ENCODE measurements at regions not wholly inside any gene's neighbourhood (a gene's known extent, or its start where the extent isn't known, plus 50 kb on each side); places are given as distances from the start of the nearest gene placed in this dataset.

DNA sequence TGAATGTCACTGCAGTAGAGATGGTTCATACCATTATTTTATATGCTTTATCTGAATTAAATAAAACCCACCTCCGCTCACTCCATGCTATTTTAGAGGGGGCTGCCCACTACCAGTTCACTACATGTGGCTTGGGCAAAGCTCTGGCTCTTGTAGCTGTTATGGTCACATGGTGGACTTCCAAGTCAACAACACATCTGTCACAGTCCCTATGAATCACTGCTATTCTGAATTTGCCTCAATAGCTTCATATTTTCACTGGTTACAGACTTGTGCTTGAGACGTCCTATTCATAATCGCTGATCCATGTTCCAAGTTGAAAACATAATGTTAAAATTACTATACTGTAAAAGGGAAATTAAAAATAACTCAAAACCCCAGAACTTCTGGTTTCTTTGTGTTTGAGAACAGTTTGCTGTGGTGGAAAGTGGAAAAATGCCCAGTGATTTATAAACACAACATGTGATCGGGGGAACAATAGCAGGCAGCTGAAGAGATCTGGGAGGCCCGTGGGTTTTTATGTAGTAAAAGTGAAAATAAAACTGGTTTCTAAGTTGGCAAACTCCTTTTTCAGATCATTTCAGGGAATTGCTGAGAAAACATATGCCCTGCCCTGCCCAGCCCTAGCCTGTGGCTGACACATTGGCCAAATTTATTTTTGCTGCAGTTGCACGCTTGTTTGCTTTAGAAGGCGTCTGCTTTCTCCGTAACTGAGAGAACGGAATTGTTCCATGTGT, 128.8 kb upstream of the PRR23C start:
- peak overlapping the region; percentile 43 to 76 for H3K27ac ChIP-seq (ENCODE audit: insufficient read depth in 1 of 2, low read depth in 1 of 2, low read length in 2 of 2, poor library complexity in 1 of 2, severe bottlenecking in 2 of 2)
- H3K4me1 ChIP-seq (ENCODE audit: control extremely low read depth in 1 of 4, control insufficient read depth in 4 of 4, insufficient read depth in 4 of 4, low read length in 3 of 4): peaks cover 0 to 9% (median 0%) of the 10 kb centered on the region in 4 experiments
- POLR2A ChIA-PET: no interaction called here
- DNase-seq: peak in 2 of 3 donors; percentile 41
- no peaks in the 10 kb centered on the region for H3K36me3 ChIP-seq (ENCODE audit: control insufficient read depth in 4 of 4, insufficient read depth in 4 of 4, low read length in 3 of 4)
- peaks cover 0 to 3% (median 0%) of the 10 kb centered on the region in 5 experiments for H3K9me3 ChIP-seq (ENCODE audit: control extremely low read depth in 1 of 5, control insufficient read depth in 4 of 5, insufficient read depth in 2 of 5, low read depth in 1 of 5, low read length in 4 of 5)
- no peaks in the 10 kb centered on the region for H3K27me3 ChIP-seq (replicated peaks in 2 of 5; ENCODE audit: control insufficient read depth in 4 of 5, insufficient read depth in 5 of 5, low read length in 4 of 5)
- peak overlapping the region in 5 of 7 experiments; percentile 46 to 80 (median 53) for H3K4me3 ChIP-seq (ENCODE audit: control insufficient read depth in 1 of 7, extremely low read depth in 1 of 7, insufficient read depth in 4 of 7, low read depth in 2 of 7, low read length in 6 of 7)
- CTCF ChIA-PET: no interaction called here
- 25% methylated on average over 4 of the region's 9 CpGs for WGBS (ENCODE audit: insufficient coverage)

DNA sequence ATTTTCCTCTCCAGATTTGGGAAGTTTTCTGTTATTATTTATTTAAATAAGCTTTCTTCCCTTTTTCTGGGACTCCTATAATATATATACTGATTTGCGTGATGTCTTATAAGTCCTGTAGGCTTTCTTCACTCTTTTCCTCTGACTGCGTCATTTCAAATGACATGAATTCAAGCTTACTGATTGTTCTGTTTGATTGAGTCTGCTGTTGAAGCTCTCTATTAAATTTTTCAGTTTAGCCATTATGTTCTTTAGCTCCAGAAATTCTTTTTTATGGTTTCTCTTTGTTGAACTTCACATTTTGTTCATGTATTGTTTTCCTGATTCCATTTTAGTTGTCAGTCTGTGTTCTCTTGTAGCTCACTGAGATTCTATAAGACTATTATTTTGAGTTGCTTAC, 135.8 kb upstream of the PRR23C start:
- Histone ChIP-seq H3K4me1 (ENCODE audit: control extremely low read depth in 1 of 4, control insufficient read depth in 4 of 4, insufficient read depth in 4 of 4, low read length in 3 of 4) (no peaks in the 10 kb centered on the region), H3K36me3 (ENCODE audit: control insufficient read depth in 4 of 4, insufficient read depth in 4 of 4, low read length in 3 of 4) (no peaks in the 10 kb centered on the region), H3K9me3 (ENCODE audit: control extremely low read depth in 1 of 5, control insufficient read depth in 4 of 5, insufficient read depth in 2 of 5, low read depth in 1 of 5, low read length in 4 of 5) (peaks cover 0 to 8% (median 6%) of the 10 kb centered on the region in 5 experiments), H3K27me3 (replicated peaks in 2 of 5; ENCODE audit: control insufficient read depth in 4 of 5, insufficient read depth in 5 of 5, low read length in 4 of 5) (no peaks in the 10 kb centered on the region), H3K4me3 (ENCODE audit: control insufficient read depth in 1 of 7, extremely low read depth in 1 of 7, insufficient read depth in 4 of 7, low read depth in 2 of 7, low read length in 6 of 7) (no peak overlapping the region), H3K27ac (ENCODE audit: insufficient read depth in 1 of 2, low read depth in 1 of 2, low read length in 2 of 2, poor library complexity in 1 of 2, severe bottlenecking in 2 of 2) (no peak overlapping the region)
- POLR2A ChIA-PET: interaction anchor here (0.6 kb wide), 1 partner anchor 684 kb away, joined by 3 read pairs; no protein-coding TSS in a partner anchor
- CTCF ChIA-PET: interaction anchor here (0.7 kb wide), 1 partner anchor 10 kb away, joined by 3 read pairs; no protein-coding TSS in a partner anchor
- no CpG with 5 or more reads among the region's 2 CpGs for WGBS (ENCODE audit: insufficient coverage)
- DNase-seq: no peak

- no peak overlapping the region for H3K27ac ChIP-seq (ENCODE audit: insufficient read depth in 1 of 2, low read depth in 1 of 2, low read length in 2 of 2, poor library complexity in 1 of 2, severe bottlenecking in 2 of 2)
- ChIA-PET CTCF (interaction anchor here (0.7 kb wide), 1 partner anchor 19 kb away, joined by 3 read pairs; no protein-coding TSS in a partner anchor), POLR2A (no interaction called here)
- no peaks in the 10 kb centered on the region for H3K27me3 ChIP-seq (replicated peaks in 2 of 5; ENCODE audit: control insufficient read depth in 4 of 5, insufficient read depth in 5 of 5, low read length in 4 of 5)
- H3K36me3 ChIP-seq (ENCODE audit: control insufficient read depth in 4 of 4, insufficient read depth in 4 of 4, low read length in 3 of 4): no peaks in the 10 kb centered on the region
- DNase-seq: no peak
- H3K4me3 ChIP-seq (ENCODE audit: control insufficient read depth in 1 of 7, extremely low read depth in 1 of 7, insufficient read depth in 4 of 7, low read depth in 2 of 7, low read length in 6 of 7): no peak overlapping the region
- H3K9me3 ChIP-seq (ENCODE audit: control extremely low read depth in 1 of 5, control insufficient read depth in 4 of 5, insufficient read depth in 2 of 5, low read depth in 1 of 5, low read length in 4 of 5): peaks cover 0 to 8% (median 6%) of the 10 kb centered on the region in 5 experiments
- no CpG with 5 or more reads among the region's 2 CpGs for WGBS (ENCODE audit: insufficient coverage)
- H3K4me1 ChIP-seq (ENCODE audit: control extremely low read depth in 1 of 4, control insufficient read depth in 4 of 4, insufficient read depth in 4 of 4, low read length in 3 of 4): no peaks in the 10 kb centered on the region
Measured at GRCh38 chr3:139182143-139182542, 137.5 kb upstream of the PRR23C start.

DNA sequence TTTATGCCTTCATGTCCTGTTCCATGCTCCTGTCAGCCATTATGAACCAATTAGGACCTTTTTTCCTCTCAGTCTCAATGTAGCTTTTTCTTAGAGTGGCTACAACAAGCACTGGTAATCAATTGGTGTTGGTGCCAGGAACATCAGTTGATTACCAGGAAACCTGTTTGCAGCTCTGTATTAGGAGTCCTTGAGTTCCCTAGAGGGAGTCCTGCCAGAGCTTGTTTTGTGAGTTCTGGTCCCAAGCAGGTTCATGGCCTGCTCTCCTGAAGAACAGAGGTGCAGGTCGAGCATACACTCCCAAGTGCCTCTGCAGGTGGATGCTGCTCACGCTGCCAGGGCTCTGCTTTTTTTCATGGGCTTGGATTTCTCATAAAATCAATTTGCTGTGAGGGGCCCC, 137.9 kb upstream of the PRR23C start:
- H3K36me3 ChIP-seq (ENCODE audit: control insufficient read depth in 4 of 4, insufficient read depth in 4 of 4, low read length in 3 of 4): no peaks in the 10 kb centered on the region
- ChIA-PET POLR2A (no interaction called here), CTCF (interaction anchor here (0.7 kb wide), 1 partner anchor 18 kb away, joined by 3 read pairs; no protein-coding TSS in a partner anchor)
- 88% methylated on average over 1 of the region's 2 CpGs for WGBS (ENCODE audit: insufficient coverage)
- H3K4me1 ChIP-seq (ENCODE audit: control extremely low read depth in 1 of 4, control insufficient read depth in 4 of 4, insufficient read depth in 4 of 4, low read length in 3 of 4): no peaks in the 10 kb centered on the region
- H3K4me3 ChIP-seq (ENCODE audit: control insufficient read depth in 1 of 7, extremely low read depth in 1 of 7, insufficient read depth in 4 of 7, low read depth in 2 of 7, low read length in 6 of 7): no peak overlapping the region
- H3K9me3 ChIP-seq (ENCODE audit: control extremely low read depth in 1 of 5, control insufficient read depth in 4 of 5, insufficient read depth in 2 of 5, low read depth in 1 of 5, low read length in 4 of 5): peaks cover 0 to 8% (median 6%) of the 10 kb centered on the region in 5 experiments
- H3K27ac ChIP-seq (ENCODE audit: insufficient read depth in 1 of 2, low read depth in 1 of 2, low read length in 2 of 2, poor library complexity in 1 of 2, severe bottlenecking in 2 of 2): no peak overlapping the region
- DNase-seq: no peak
- no peaks in the 10 kb centered on the region for H3K27me3 ChIP-seq (replicated peaks in 2 of 5; ENCODE audit: control insufficient read depth in 4 of 5, insufficient read depth in 5 of 5, low read length in 4 of 5)

DNA sequence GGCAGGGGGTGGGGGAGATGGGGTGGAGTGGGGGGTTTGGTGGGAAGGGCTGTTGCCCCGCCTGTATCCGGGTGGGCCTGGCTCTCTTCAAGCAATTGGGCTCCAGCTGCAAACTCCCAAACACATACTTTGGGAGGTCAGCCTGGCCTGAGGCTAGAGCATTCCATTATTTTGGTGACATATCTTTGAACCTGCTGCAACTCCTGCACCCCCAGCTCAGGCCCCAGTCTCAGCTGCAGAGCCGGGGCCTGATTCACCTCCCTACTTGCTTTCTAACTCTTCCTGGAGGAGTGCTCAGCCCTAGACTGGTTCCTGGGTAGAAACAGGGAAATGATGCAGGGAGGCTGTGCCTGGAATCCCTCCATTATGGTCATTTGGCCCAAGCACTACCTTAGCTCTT, 140.8 kb upstream of the PRR23C start:
- ChIA-PET POLR2A (no interaction called here), CTCF (interaction anchor here (1.2 kb wide), 1 partner anchor 73 kb away, joined by 3 read pairs; no protein-coding TSS in a partner anchor)
- H3K27ac ChIP-seq (ENCODE audit: insufficient read depth in 1 of 2, low read depth in 1 of 2, low read length in 2 of 2, poor library complexity in 1 of 2, severe bottlenecking in 2 of 2): no peak overlapping the region
- no peaks in the 10 kb centered on the region for H3K27me3 ChIP-seq (replicated peaks in 2 of 5; ENCODE audit: control insufficient read depth in 4 of 5, insufficient read depth in 5 of 5, low read length in 4 of 5)
- peaks cover 0 to 7% (median 6%) of the 10 kb centered on the region in 5 experiments for H3K9me3 ChIP-seq (ENCODE audit: control extremely low read depth in 1 of 5, control insufficient read depth in 4 of 5, insufficient read depth in 2 of 5, low read depth in 1 of 5, low read length in 4 of 5)
- DNase-seq: no peak
- H3K4me1 ChIP-seq (ENCODE audit: control extremely low read depth in 1 of 4, control insufficient read depth in 4 of 4, insufficient read depth in 4 of 4, low read length in 3 of 4): no peaks in the 10 kb centered on the region
- H3K4me3 ChIP-seq (ENCODE audit: control insufficient read depth in 1 of 7, extremely low read depth in 1 of 7, insufficient read depth in 4 of 7, low read depth in 2 of 7, low read length in 6 of 7): no peak overlapping the region
- H3K36me3 ChIP-seq (ENCODE audit: control insufficient read depth in 4 of 4, insufficient read depth in 4 of 4, low read length in 3 of 4): no peaks in the 10 kb centered on the region
- WGBS (ENCODE audit: insufficient coverage): 90% methylated on average over 2 of the region's 3 CpGs

DNA sequence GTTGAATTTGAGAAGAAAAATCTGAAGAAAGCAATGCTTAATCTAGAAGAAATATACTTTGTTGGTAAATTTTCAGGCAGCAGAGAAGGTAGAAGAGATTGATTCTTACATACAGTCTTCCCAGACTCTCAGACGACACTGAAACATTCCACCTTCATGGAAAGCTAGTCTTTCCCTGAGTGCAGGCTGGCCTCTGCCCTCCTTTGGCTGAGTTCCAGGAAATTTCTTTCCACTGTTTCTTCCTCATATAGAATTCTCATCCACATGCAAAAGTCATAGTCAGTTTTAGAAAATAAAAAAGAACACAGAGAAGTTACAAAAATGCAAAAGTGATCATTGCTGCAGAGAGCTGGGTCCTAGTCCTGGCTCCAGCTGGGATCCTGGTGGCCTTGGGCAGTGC, 142.5 kb upstream of the PRR23C start:
- H3K4me1 ChIP-seq (ENCODE audit: control extremely low read depth in 1 of 4, control insufficient read depth in 4 of 4, insufficient read depth in 4 of 4, low read length in 3 of 4): no peaks in the 10 kb centered on the region
- POLR2A ChIA-PET: no interaction called here
- H3K27ac ChIP-seq (ENCODE audit: insufficient read depth in 1 of 2, low read depth in 1 of 2, low read length in 2 of 2, poor library complexity in 1 of 2, severe bottlenecking in 2 of 2): no peak overlapping the region
- CTCF ChIA-PET: no interaction called here
- 78% methylated on average over 1 of the region's 1 CpG for WGBS (ENCODE audit: insufficient coverage)
- DNase-seq: no peak
- no peak overlapping the region for H3K4me3 ChIP-seq (ENCODE audit: control insufficient read depth in 1 of 7, extremely low read depth in 1 of 7, insufficient read depth in 4 of 7, low read depth in 2 of 7, low read length in 6 of 7)
- H3K36me3 ChIP-seq (ENCODE audit: control insufficient read depth in 4 of 4, insufficient read depth in 4 of 4, low read length in 3 of 4): no peaks in the 10 kb centered on the region
- H3K27me3 ChIP-seq (replicated peaks in 2 of 5; ENCODE audit: control insufficient read depth in 4 of 5, insufficient read depth in 5 of 5, low read length in 4 of 5): no peaks in the 10 kb centered on the region
- H3K9me3 ChIP-seq (ENCODE audit: control extremely low read depth in 1 of 5, control insufficient read depth in 4 of 5, insufficient read depth in 2 of 5, low read depth in 1 of 5, low read length in 4 of 5): no peaks in the 10 kb centered on the region

DNA sequence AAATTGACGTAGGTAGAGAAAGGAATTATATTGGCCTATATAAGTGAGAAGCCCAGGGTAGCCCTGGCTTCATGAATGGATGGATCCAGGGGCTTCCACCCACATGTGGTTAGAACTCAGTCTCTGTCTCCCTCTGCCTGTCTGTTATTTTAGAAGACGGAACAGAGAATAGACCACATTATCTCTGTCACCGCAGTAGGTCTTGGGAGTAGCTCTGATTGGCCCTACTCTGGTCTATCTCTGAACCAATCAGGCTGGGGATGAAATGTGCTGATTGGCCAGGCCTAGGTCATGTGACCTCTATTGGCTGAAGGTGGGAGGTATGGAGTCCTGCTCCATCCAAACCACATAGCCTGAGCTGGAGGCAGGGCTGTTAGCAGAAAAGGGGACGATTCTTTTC, 143.0 kb upstream of the PRR23C start:
- no peak overlapping the region for H3K4me3 ChIP-seq (ENCODE audit: control insufficient read depth in 1 of 7, extremely low read depth in 1 of 7, insufficient read depth in 4 of 7, low read depth in 2 of 7, low read length in 6 of 7)
- H3K27me3 ChIP-seq (replicated peaks in 2 of 5; ENCODE audit: control insufficient read depth in 4 of 5, insufficient read depth in 5 of 5, low read length in 4 of 5): no peaks in the 10 kb centered on the region
- H3K27ac ChIP-seq (ENCODE audit: insufficient read depth in 1 of 2, low read depth in 1 of 2, low read length in 2 of 2, poor library complexity in 1 of 2, severe bottlenecking in 2 of 2): no peak overlapping the region
- no peaks in the 10 kb centered on the region for H3K36me3 ChIP-seq (ENCODE audit: control insufficient read depth in 4 of 4, insufficient read depth in 4 of 4, low read length in 3 of 4)
- no peaks in the 10 kb centered on the region for H3K9me3 ChIP-seq (ENCODE audit: control extremely low read depth in 1 of 5, control insufficient read depth in 4 of 5, insufficient read depth in 2 of 5, low read depth in 1 of 5, low read length in 4 of 5)
- no peaks in the 10 kb centered on the region for H3K4me1 ChIP-seq (ENCODE audit: control extremely low read depth in 1 of 4, control insufficient read depth in 4 of 4, insufficient read depth in 4 of 4, low read length in 3 of 4)
- ChIA-PET POLR2A (no interaction called here), CTCF (interaction anchor here (0.7 to 0.8 kb wide), 2 partner anchors 23 to 76 kb away, joined by 3 read pairs; no protein-coding TSS in a partner anchor)
- DNase-seq: peak in 2 of 3 donors; percentile 2 to 4
- WGBS (ENCODE audit: insufficient coverage): 100% methylated on average over 3 of the region's 4 CpGs

Measured in common myeloid progenitor, CD34-positive (primary cell).